Endodermal cell (in vitro differentiated cells): ENCODE measurements at regions not wholly inside any gene's neighbourhood (a gene's known extent, or its start where the extent isn't known, plus 50 kb on each side); places are given as distances from the start of the nearest gene placed in this dataset.
A peak's percentile ranks its signal among the peaks of the same experiment; 100 is the strongest.

Experiments
- DNase-seq: peaks from one replicate; pipeline ENCODE4 v3.0.0-alpha.2; 2017
- H3K27ac ChIP-seq: 2 replicates; pipeline ENCODE4 v1.5.1; 2013; ENCODE audit warnings: mild to moderate bottlenecking, low read depth, low read length, moderate library complexity
- H3K27me3 ChIP-seq: 2 replicates; pipeline ENCODE4 v1.6.1; 2013; ENCODE audit warnings: mild to moderate bottlenecking, low read length, moderate library complexity; ENCODE audit not compliant: insufficient read depth, control insufficient read depth, poor library complexity, severe bottlenecking
- H3K36me3 ChIP-seq: 2 replicates; pipeline ENCODE4 v1.7.0; 2013; ENCODE audit warnings: mild to moderate bottlenecking, low read length, moderate library complexity; ENCODE audit not compliant: control insufficient read depth, insufficient read depth
- H3K4me1 ChIP-seq: one replicate; pipeline ENCODE4 v1.7.0; 2013; ENCODE audit warnings: low read length; ENCODE audit not compliant: control insufficient read depth, insufficient read depth
- H3K4me3 ChIP-seq: 2 replicates; pipeline ENCODE4 v1.5.1; 2013; ENCODE audit warnings: mild to moderate bottlenecking, low read length, moderate library complexity
- H3K9ac ChIP-seq: 2 replicates; pipeline ENCODE4 v1.6.1; 2013; ENCODE audit warnings: mild to moderate bottlenecking, low read length, moderate library complexity; ENCODE audit not compliant: poor library complexity, severe bottlenecking; ENCODE audit errors: extremely low read depth
- H3K9me3 ChIP-seq: 2 replicates; pipeline ENCODE4 v1.6.1; 2013; ENCODE audit warnings: mild to moderate bottlenecking, low read length, moderate library complexity; ENCODE audit not compliant: control insufficient read depth
- H3K27ac Mint-ChIP-seq: 2 replicates; pipeline ENCODE4 v1.8.0; 2020; ENCODE audit warnings: mixed read lengths
- H3K27me3 Mint-ChIP-seq: 2 replicates; pipeline ENCODE4 v1.8.0; 2021; ENCODE audit warnings: mild to moderate bottlenecking, mixed read lengths; ENCODE audit not compliant: insufficient read depth
- H3K36me3 Mint-ChIP-seq: 2 replicates; pipeline ENCODE4 v1.8.0; 2020; ENCODE audit warnings: low read depth, mixed read lengths
- H3K4me1 Mint-ChIP-seq: 2 replicates; pipeline ENCODE4 v1.8.0; 2020; ENCODE audit warnings: mixed read lengths
- H3K4me3 Mint-ChIP-seq: 2 replicates; pipeline ENCODE4 v1.8.0; 2020; ENCODE audit warnings: mild to moderate bottlenecking, moderate library complexity, mixed read lengths
- H3K9me3 Mint-ChIP-seq: 2 replicates; pipeline ENCODE4 v1.8.0; 2020; ENCODE audit warnings: mild to moderate bottlenecking, mixed read lengths
- CTCF ChIP-seq: fragments of 200-600 bp; sonication (generic); conservative IDR thresholded peaks from 2 replicates; pipeline ENCODE4 v1.5.0; 2021; ENCODE audit warnings: antibody characterized with exemption, mild to moderate bottlenecking
- WGBS, 2 experiments: methylation state at CpG; one replicate each; pipeline versions ENCODE4 v1.1.5 to v1.1.7; 2013; ENCODE audit warnings: missing lambda C conversion rate in 2 of 2, mixed read lengths in 1 of 2; ENCODE audit not compliant: insufficient coverage in 1 of 2, insufficient read length in 1 of 2; 5-methylcytosine and 5-hydroxymethylcytosine counted together

- no peak for TF ChIP-seq CTCF
- Histone ChIP-seq H3K4me3 (no peak overlapping the region), H3K27ac (no peak overlapping the region), H3K9me3 (peaks cover 2% of the 10 kb centered on the region), H3K36me3 (no peaks in the 10 kb centered on the region), H3K27me3 (no peaks in the 10 kb centered on the region), H3K4me1 (peaks cover 7% of the 10 kb centered on the region), H3K9ac (no peak overlapping the region)
- 93 to 95% methylated on average over 8 to 10 of the region's 10 CpGs for WGBS, 2 experiments
- Mint-ChIP-seq H3K36me3 (peaks cover 8% of the 10 kb centered on the region), H3K4me3 (no peak overlapping the region), H3K27ac (no peak overlapping the region), H3K4me1 (peaks cover 19% of the 10 kb centered on the region), H3K9me3 (peaks cover 3% of the 10 kb centered on the region), H3K27me3 (no peaks in the 10 kb centered on the region)
- no peak for DNase-seq
These were observed 98.8 kb upstream of the CDK1 start for GRCh38 chr10:60679388-60679990.

DNA sequence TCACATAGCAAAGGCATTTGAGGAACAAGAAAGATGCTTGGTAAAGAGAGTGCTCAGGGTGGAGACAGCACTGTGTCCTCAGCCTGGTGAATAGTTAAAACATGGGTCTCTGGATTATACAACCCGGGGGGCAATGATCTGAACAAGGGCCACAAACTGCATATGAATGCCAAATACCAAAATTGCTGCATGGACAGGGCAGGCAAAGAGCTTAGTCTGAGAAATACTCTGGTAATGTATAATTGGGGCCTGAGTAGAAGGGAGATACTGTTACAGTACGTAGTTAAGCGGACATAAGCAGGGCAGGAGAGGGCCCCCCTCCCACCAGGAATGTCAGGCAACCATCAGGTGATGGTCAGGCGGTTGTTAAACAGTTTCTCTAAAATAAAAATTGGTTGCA, 99.3 kb upstream of the CDK1 start:
- peaks cover 8% of the 10 kb centered on the region for H3K9me3 Mint-ChIP-seq
- TF ChIP-seq CTCF: no peak
- 95 to 100% methylated on average over 4 of the region's 4 CpGs for WGBS, 2 experiments
- Histone ChIP-seq H3K4me3 (no peak overlapping the region), H3K4me1 (peaks cover 7% of the 10 kb centered on the region), H3K27me3 (no peaks in the 10 kb centered on the region), H3K9me3 (peaks cover 6% of the 10 kb centered on the region), H3K36me3 (no peaks in the 10 kb centered on the region), H3K27ac (no peak overlapping the region), H3K9ac (no peak overlapping the region)
- DNase-seq: no peak
- peak overlapping the region; percentile 2 for H3K27ac Mint-ChIP-seq
- H3K36me3 Mint-ChIP-seq: peaks cover 13% of the 10 kb centered on the region
- H3K27me3 Mint-ChIP-seq: no peaks in the 10 kb centered on the region
- H3K4me3 Mint-ChIP-seq: no peak overlapping the region
- H3K4me1 Mint-ChIP-seq: peaks cover 19% of the 10 kb centered on the region

GRCh38 chr10:60677531-60678129, 100.6 kb upstream of the CDK1 start:
- no peak for DNase-seq
- H3K27ac Mint-ChIP-seq: peak overlapping the region; percentile 58

More at GRCh38 chr10:60677531-60678129, 100.6 kb upstream of the CDK1 start:
- peaks cover 7% of the 10 kb centered on the region for H3K4me1 ChIP-seq
- no peak overlapping the region for H3K4me3 Mint-ChIP-seq
- TF ChIP-seq CTCF: no peak
- no peaks in the 10 kb centered on the region for H3K27me3 Mint-ChIP-seq
- no peak overlapping the region for H3K27ac ChIP-seq
- WGBS, 2 experiments: 80 to 100% methylated on average over 1 to 4 of the region's 4 CpGs
- H3K9ac ChIP-seq: no peak overlapping the region
- no peak overlapping the region for H3K4me3 ChIP-seq
- H3K36me3 Mint-ChIP-seq: peaks cover 19% of the 10 kb centered on the region
- peaks cover 19% of the 10 kb centered on the region for H3K4me1 Mint-ChIP-seq
- H3K9me3 ChIP-seq: peaks cover 9% of the 10 kb centered on the region
- no peaks in the 10 kb centered on the region for H3K36me3 ChIP-seq
- H3K27me3 ChIP-seq: no peaks in the 10 kb centered on the region
- peaks cover 14% of the 10 kb centered on the region for H3K9me3 Mint-ChIP-seq
